BJ (cell line): ENCODE measurements at regions not wholly inside any gene's neighbourhood (a gene's known extent, or its start where the extent isn't known, plus 50 kb on each side); places are given as distances from the start of the nearest gene placed in this dataset.

Experiments used
- CTCF ChIA-PET: fragments of 350-600 bp; formaldehyde crosslinking; extraction: SDS; loops from one replicate; lab custom pipeline; 2021; ENCODE audit warnings: antibody characterized with exemption, inconsistent platforms; lab: Yijun Ruan, JAX
- POLR2A ChIA-PET: fragments of 300-600 bp; sonication (Branson Sonifier 250); formaldehyde crosslinking; extraction: SDS; loops from one replicate; lab custom pipeline; 2021; ENCODE audit warnings: antibody characterized with exemption; lab: Charles Lee
- DNase-seq: peaks from one replicate; pipeline ENCODE4 v3.0.0-alpha.2; 2011; ENCODE audit warnings: low read depth
- H3K27me3 ChIP-seq: 2 replicates; pipeline ENCODE4 v1.6.0; 2011; ENCODE audit warnings: low read length; ENCODE audit not compliant: control insufficient read depth, insufficient read depth
- H3K36me3 ChIP-seq: 2 replicates; pipeline ENCODE4 v1.5.1; 2011; ENCODE audit warnings: low read length; ENCODE audit not compliant: control insufficient read depth, insufficient read depth
- H3K4me3 ChIP-seq: 2 replicates; pipeline ENCODE4 v1.5.1; 2011; ENCODE audit warnings: low read depth, mild to moderate bottlenecking, control low read depth, low read length
- TF ChIP-seq, protein P1 (sequence below): IDR thresholded peaks from 2 replicates; pipeline ENCODE4 v1.5.1; 2011; ENCODE audit warnings: low read depth, mild to moderate bottlenecking, control low read depth, inconsistent platforms, low read length, moderate library complexity; ENCODE audit not compliant: insufficient read depth

DNA sequence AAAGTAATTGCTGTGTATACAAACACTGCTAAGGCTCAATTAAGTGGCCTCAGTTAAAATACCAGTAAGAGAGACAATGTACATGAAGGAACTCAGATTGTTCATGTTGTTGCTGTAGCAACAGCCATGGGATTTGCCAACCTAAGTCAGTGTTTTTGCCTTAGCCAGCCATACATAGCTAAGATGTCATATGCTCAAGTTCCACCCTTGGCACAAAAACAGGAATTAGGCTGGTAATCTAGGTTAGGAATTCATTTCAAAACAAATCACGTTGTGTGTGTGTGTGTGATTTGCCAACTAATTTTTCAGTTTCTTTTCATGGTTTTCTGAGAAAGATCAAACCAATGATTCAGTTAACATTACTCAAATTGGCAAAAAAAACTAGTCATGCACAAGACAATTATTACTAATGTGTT, 143.7 kb upstream of the KCNMB2 start:
- no peak for DNase-seq
- TF ChIP-seq, protein P1, sequence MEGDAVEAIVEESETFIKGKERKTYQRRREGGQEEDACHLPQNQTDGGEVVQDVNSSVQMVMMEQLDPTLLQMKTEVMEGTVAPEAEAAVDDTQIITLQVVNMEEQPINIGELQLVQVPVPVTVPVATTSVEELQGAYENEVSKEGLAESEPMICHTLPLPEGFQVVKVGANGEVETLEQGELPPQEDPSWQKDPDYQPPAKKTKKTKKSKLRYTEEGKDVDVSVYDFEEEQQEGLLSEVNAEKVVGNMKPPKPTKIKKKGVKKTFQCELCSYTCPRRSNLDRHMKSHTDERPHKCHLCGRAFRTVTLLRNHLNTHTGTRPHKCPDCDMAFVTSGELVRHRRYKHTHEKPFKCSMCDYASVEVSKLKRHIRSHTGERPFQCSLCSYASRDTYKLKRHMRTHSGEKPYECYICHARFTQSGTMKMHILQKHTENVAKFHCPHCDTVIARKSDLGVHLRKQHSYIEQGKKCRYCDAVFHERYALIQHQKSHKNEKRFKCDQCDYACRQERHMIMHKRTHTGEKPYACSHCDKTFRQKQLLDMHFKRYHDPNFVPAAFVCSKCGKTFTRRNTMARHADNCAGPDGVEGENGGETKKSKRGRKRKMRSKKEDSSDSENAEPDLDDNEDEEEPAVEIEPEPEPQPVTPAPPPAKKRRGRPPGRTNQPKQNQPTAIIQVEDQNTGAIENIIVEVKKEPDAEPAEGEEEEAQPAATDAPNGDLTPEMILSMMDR = no peak
- ChIA-PET POLR2A (no interaction called here), CTCF (no interaction called here)
- H3K4me3 ChIP-seq = no peak overlapping the region
- H3K27me3 ChIP-seq = no peaks in the 10 kb centered on the region
- no peaks in the 10 kb centered on the region for H3K36me3 ChIP-seq

- CTCF ChIA-PET = interaction anchor here (0.9 kb wide), 2 partner anchors 8 to 1520 kb away, joined by 3 read pairs; no protein-coding TSS in a partner anchor
- POLR2A ChIA-PET = no interaction called here
- no peak for DNase-seq
- Histone ChIP-seq H3K4me3 (no peak overlapping the region), H3K27me3 (no peaks in the 10 kb centered on the region), H3K36me3 (no peaks in the 10 kb centered on the region)
- TF ChIP-seq, protein P1 = no peak
These were observed 143.1 kb upstream of the KCNMB2 start for GRCh38 chr3:178393146-178393545.

DNA sequence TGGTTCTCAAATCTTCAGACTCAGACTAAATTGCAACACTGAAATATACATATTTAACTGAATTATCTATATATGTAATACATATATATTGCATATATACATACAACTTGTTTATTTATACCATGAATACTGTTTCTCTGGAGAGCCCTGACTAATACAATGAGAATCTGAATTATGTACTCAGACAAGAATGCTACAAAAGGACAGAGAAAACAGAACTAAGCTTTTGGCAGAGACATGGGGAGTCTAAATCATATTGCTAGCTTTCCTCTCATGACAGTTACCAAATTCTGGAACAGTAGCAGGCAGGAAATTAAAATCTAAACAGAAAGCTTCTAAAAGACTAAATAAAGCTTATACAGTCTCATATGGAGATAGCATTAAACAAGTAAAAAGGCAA, 142.4 kb upstream of the KCNMB2 start:
- DNase-seq = peak; percentile 35
- ChIA-PET POLR2A (interaction anchor here (1.4 kb wide), 1 partner anchor 12 kb away, joined by 4 read pairs; no protein-coding TSS in a partner anchor), CTCF (interaction anchor here (0.9 kb wide), 2 partner anchors 9 to 1521 kb away, joined by 3 read pairs; no protein-coding TSS in a partner anchor)
- TF ChIP-seq, protein P1 = no peak
- Histone ChIP-seq H3K27me3 (no peaks in the 10 kb centered on the region), H3K36me3 (no peaks in the 10 kb centered on the region), H3K4me3 (no peak overlapping the region)

- Histone ChIP-seq H3K27me3 (no peaks in the 10 kb centered on the region), H3K4me3 (no peak overlapping the region), H3K36me3 (no peaks in the 10 kb centered on the region)
- ChIA-PET POLR2A (no interaction called here), CTCF (no interaction called here)
- TF ChIP-seq, protein P1 = no peak
- no peak for DNase-seq
These were observed 139.9 kb upstream of the KCNMB2 start for GRCh38 chr3:178396318-178396717.

GRCh38 chr3:178397202-178397601, 139.0 kb upstream of the KCNMB2 start:
- DNase-seq = no peak
- no peaks in the 10 kb centered on the region for H3K27me3 ChIP-seq
- TF ChIP-seq, protein P1 = no peak
- H3K36me3 ChIP-seq = no peaks in the 10 kb centered on the region
- CTCF ChIA-PET = no interaction called here
- POLR2A ChIA-PET = no interaction called here
- H3K4me3 ChIP-seq = no peak overlapping the region
